GM23338 (cell line): ENCODE measurements at regions not wholly inside any gene's neighbourhood (a gene's known extent, or its start where the extent isn't known, plus 50 kb on each side); places are given as distances from the start of the nearest gene placed in this dataset.

ENCODE experiments used
- ATAC-seq: fragments of 200-7000 bp; cut with Tn5 transposase; 3 replicates; pipeline ENCODE4 v1.9.1; 2020
- DNase-seq: peaks from one replicate; pipeline ENCODE4 v3.0.0-alpha.2; 2015; ENCODE audit warnings: low spot score
- H2AFZ ChIP-seq: fragments of 200-600 bp; sonication (generic); 2 replicates; pipeline ENCODE4 v1.8.0; 2016; ENCODE audit warnings: antibody characterized with exemption, mild to moderate bottlenecking, moderate library complexity
- H3F3A ChIP-seq: fragments of 200-600 bp; sonication (generic); replicated peaks from 2 replicates; pipeline ENCODE4 v1.8.0; 2017; ENCODE audit warnings: antibody characterized with exemption, mixed run types, low read depth
- H3K27ac ChIP-seq: fragments of 200-600 bp; sonication (generic); 2 replicates; pipeline ENCODE4 v1.6.1; 2016; ENCODE audit warnings: low read depth
- H3K27me3 ChIP-seq: fragments of 200-600 bp; sonication (generic); 2 replicates; pipeline ENCODE4 v1.8.0; 2016; ENCODE audit warnings: mild to moderate bottlenecking, mixed run types, moderate library complexity; ENCODE audit not compliant: insufficient read depth
- H3K36me3 ChIP-seq: fragments of 200-600 bp; sonication (generic); 2 replicates; pipeline ENCODE4 v1.8.0; 2016; ENCODE audit warnings: mild to moderate bottlenecking; ENCODE audit not compliant: insufficient read depth
- H3K4me1 ChIP-seq: fragments of 200-600 bp; sonication (generic); 2 replicates; pipeline ENCODE4 v1.8.0; 2016; ENCODE audit warnings: mild to moderate bottlenecking, moderate library complexity; ENCODE audit not compliant: insufficient read depth
- H3K4me2 ChIP-seq: fragments of 200-600 bp; sonication (generic); 2 replicates; pipeline ENCODE4 v1.7.1; 2017; ENCODE audit warnings: mixed run types
- H3K4me3 ChIP-seq: fragments of 200-600 bp; sonication (generic); 2 replicates; pipeline ENCODE4 v1.6.1; 2016; ENCODE audit warnings: mixed run types
- H3K79me2 ChIP-seq: fragments of 200-600 bp; sonication (generic); replicated peaks from 2 replicates; pipeline ENCODE4 v1.8.0; 2017; ENCODE audit warnings: mild to moderate bottlenecking; ENCODE audit not compliant: insufficient read depth
- H3K9me2 ChIP-seq: fragments of 200-600 bp; sonication (generic); 2 replicates; pipeline ENCODE4 v1.8.0; 2017; ENCODE audit not compliant: insufficient read depth
- H4K20me1 ChIP-seq: fragments of 200-600 bp; sonication (generic); replicated peaks from 2 replicates; pipeline ENCODE4 v1.8.0; 2017; ENCODE audit warnings: mild to moderate bottlenecking; ENCODE audit not compliant: insufficient read depth
- H3K27ac Mint-ChIP-seq: 2 replicates; pipeline ENCODE4 v1.8.0; 2020; ENCODE audit warnings: inconsistent platforms, mild to moderate bottlenecking, moderate library complexity, mixed read lengths
- H3K27me3 Mint-ChIP-seq: 3 replicates; pipeline ENCODE4 v1.8.0; 2022; ENCODE audit warnings: low read depth, mild to moderate bottlenecking, moderate library complexity, mixed read lengths, inconsistent platforms; ENCODE audit not compliant: insufficient read depth, poor library complexity
- H3K36me3 Mint-ChIP-seq: 3 replicates; pipeline ENCODE4 v1.8.0; 2021; ENCODE audit warnings: low read depth, mild to moderate bottlenecking, inconsistent platforms, moderate library complexity, mixed read lengths
- H3K4me1 Mint-ChIP-seq: 3 replicates; pipeline ENCODE4 v1.8.0; 2020; ENCODE audit warnings: mild to moderate bottlenecking, inconsistent platforms, mixed read lengths
- H3K4me3 Mint-ChIP-seq: 3 replicates; pipeline ENCODE4 v1.8.0; 2021; ENCODE audit warnings: moderate library complexity, mild to moderate bottlenecking, inconsistent platforms, mixed read lengths
- H3K9me3 Mint-ChIP-seq: 3 replicates; pipeline ENCODE4 v1.8.0; 2020; ENCODE audit warnings: moderate library complexity, mild to moderate bottlenecking, inconsistent platforms, mixed read lengths
- CREB1 ChIP-seq: fragments of 250-450 bp; sonication (Bioruptor Pico); IDR thresholded peaks from 2 replicates; pipeline ENCODE4 v1.5.0; 2020; ENCODE audit warnings: low read depth, mild to moderate bottlenecking, moderate library complexity
- CTCF ChIP-seq, 2 experiments: fragments of 200-600 bp in 1 of 2; sonication (generic) in 1 of 2; conservative IDR thresholded peaks; 2 replicates each; pipeline versions ENCODE4 v1.5.1 to v1.6.1; 2016 to 2017; ENCODE audit warnings: antibody characterized with exemption in 2 of 2, low read depth in 2 of 2, mild to moderate bottlenecking in 2 of 2, moderate library complexity in 1 of 2
- EZH2phosphoT487 ChIP-seq: fragments of 200-600 bp; sonication (generic); IDR thresholded peaks from one replicate; pipeline ENCODE4 v1.8.1; 2018; ENCODE audit warnings: antibody characterized with exemption; ENCODE audit not compliant: unreplicated experiment
- JUNB ChIP-seq: IDR thresholded peaks from one replicate; pipeline ENCODE4 v1.6.1; 2016; ENCODE audit warnings: antibody characterized with exemption; ENCODE audit not compliant: unreplicated experiment
- STAT1 ChIP-seq: IDR thresholded peaks from one replicate; pipeline ENCODE4 v1.6.1; 2016; ENCODE audit warnings: antibody characterized with exemption; ENCODE audit not compliant: unreplicated experiment
- ZNF331 ChIP-seq: fragments of 250-450 bp; sonication (Bioruptor Pico); IDR thresholded peaks from 2 replicates; pipeline ENCODE4 v1.5.0; 2020; ENCODE audit warnings: low read depth, mild to moderate bottlenecking, moderate library complexity
- TF ChIP-seq, protein P1 (sequence below): fragments of 250-450 bp; sonication (Bioruptor Pico); IDR thresholded peaks from 2 replicates; pipeline ENCODE4 v1.5.0; 2020; ENCODE audit warnings: mild to moderate bottlenecking, moderate library complexity
- TF ChIP-seq, protein P2 (sequence below): IDR thresholded peaks from 2 replicates; pipeline ENCODE4 v1.6.1; 2016; ENCODE audit warnings: antibody characterized with exemption

DNA sequence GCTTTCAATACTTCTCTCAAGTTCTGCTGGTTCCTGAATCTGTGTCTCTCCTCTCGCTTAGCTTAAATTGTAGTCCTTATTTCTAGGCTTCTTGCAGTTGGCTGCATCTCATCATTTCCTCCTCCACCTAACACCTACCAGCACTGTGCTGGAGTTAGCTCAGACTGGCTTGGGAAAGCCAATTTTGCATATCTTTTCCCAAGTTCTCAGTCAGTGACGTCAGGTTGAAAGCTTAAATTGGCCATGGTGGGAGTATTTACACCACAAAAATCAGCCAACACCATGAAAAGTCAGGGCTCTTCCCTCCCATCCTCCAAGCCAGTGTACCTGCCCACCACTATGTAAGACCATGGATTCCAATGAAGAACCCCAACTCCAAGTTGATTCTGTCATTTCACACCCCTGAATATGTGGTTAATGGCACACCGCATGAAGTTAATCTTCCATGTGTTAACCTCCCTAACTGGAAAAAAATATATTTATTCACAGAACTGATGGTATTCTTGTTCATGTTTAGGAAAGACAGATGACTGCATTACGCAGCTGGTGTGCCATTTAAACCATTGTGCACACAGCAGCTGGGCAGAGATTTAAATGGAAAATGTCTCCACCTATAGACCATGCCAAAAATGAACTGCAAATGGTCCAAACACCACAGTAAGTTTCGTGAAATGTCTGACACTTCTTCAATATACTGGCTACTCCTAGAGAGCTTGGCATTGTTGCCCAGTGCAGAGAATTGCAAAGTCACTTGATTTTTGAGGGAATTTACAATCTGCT, 274.1 kb upstream of the MAP3K7 start:
- peak overlapping the region; percentile 14; the same call in 1 of the 2 replicates for H2AFZ ChIP-seq
- TF ChIP-seq EZH2phosphoT487 (no peak), CREB1 (CRISPR knock-in tag) (no peak), STAT1 (no peak), ZNF331 (CRISPR knock-in tag) (no peak), JUNB (no peak), CTCF (conservative IDR thresholded peaks at IDR 0.05; ENCODE audit: low read depth in 2 of 2) (peak; percentile 10 to 55; a peak in 2 of 4 replicates)
- TF ChIP-seq, protein P1, sequence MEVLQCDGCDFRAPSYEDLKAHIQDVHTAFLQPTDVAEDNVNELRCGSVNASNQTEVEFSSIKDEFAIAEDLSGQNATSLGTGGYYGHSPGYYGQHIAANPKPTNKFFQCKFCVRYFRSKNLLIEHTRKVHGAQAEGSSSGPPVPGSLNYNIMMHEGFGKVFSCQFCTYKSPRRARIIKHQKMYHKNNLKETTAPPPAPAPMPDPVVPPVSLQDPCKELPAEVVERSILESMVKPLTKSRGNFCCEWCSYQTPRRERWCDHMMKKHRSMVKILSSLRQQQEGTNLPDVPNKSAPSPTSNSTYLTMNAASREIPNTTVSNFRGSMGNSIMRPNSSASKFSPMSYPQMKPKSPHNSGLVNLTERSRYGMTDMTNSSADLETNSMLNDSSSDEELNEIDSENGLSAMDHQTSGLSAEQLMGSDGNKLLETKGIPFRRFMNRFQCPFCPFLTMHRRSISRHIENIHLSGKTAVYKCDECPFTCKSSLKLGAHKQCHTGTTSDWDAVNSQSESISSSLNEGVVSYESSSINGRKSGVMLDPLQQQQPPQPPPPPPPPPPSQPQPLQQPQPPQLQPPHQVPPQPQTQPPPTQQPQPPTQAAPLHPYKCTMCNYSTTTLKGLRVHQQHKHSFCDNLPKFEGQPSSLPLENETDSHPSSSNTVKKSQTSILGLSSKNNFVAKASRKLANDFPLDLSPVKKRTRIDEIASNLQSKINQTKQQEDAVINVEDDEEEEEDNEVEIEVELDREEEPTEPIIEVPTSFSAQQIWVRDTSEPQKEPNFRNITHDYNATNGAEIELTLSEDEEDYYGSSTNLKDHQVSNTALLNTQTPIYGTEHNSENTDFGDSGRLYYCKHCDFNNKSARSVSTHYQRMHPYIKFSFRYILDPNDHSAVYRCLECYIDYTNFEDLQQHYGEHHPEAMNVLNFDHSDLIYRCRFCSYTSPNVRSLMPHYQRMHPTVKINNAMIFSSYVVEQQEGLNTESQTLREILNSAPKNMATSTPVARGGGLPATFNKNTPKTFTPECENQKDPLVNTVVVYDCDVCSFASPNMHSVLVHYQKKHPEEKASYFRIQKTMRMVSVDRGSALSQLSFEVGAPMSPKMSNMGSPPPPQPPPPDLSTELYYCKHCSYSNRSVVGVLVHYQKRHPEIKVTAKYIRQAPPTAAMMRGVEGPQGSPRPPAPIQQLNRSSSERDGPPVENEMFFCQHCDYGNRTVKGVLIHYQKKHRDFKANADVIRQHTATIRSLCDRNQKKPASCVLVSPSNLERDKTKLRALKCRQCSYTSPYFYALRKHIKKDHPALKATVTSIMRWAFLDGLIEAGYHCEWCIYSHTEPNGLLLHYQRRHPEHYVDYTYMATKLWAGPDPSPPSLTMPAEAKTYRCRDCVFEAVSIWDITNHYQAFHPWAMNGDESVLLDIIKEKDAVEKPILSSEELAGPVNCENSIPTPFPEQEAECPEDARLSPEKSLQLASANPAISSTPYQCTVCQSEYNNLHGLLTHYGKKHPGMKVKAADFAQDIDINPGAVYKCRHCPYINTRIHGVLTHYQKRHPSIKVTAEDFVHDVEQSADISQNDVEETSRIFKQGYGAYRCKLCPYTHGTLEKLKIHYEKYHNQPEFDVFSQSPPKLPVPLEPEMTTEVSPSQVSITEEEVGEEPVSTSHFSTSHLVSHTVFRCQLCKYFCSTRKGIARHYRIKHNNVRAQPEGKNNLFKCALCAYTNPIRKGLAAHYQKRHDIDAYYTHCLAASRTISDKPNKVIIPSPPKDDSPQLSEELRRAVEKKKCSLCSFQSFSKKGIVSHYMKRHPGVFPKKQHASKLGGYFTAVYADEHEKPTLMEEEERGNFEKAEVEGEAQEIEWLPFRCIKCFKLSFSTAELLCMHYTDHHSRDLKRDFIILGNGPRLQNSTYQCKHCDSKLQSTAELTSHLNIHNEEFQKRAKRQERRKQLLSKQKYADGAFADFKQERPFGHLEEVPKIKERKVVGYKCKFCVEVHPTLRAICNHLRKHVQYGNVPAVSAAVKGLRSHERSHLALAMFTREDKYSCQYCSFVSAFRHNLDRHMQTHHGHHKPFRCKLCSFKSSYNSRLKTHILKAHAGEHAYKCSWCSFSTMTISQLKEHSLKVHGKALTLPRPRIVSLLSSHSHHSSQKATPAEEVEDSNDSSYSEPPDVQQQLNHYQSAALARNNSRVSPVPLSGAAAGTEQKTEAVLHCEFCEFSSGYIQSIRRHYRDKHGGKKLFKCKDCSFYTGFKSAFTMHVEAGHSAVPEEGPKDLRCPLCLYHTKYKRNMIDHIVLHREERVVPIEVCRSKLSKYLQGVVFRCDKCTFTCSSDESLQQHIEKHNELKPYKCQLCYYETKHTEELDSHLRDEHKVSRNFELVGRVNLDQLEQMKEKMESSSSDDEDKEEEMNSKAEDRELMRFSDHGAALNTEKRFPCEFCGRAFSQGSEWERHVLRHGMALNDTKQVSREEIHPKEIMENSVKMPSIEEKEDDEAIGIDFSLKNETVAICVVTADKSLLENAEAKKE (CRISPR knock-in tag): no peak
- TF ChIP-seq, protein P2, sequence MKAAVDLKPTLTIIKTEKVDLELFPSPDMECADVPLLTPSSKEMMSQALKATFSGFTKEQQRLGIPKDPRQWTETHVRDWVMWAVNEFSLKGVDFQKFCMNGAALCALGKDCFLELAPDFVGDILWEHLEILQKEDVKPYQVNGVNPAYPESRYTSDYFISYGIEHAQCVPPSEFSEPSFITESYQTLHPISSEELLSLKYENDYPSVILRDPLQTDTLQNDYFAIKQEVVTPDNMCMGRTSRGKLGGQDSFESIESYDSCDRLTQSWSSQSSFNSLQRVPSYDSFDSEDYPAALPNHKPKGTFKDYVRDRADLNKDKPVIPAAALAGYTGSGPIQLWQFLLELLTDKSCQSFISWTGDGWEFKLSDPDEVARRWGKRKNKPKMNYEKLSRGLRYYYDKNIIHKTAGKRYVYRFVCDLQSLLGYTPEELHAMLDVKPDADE: no peak
- ATAC-seq: no peak

More for the DNA sequence above, 274.1 kb upstream of the MAP3K7 start:
- H3K4me2 ChIP-seq: no peak overlapping the region
- no peak overlapping the region for H3K27ac ChIP-seq
- Mint-ChIP-seq H3K4me1 (no peaks in the 10 kb centered on the region), H3K36me3 (no peaks in the 10 kb centered on the region), H3K4me3 (no peak overlapping the region), H3K9me3 (no peaks in the 10 kb centered on the region), H3K27ac (no peak overlapping the region), H3K27me3 (no peaks in the 10 kb centered on the region)
- H4K20me1 ChIP-seq: no peaks in the 10 kb centered on the region
- no peaks in the 10 kb centered on the region for H3K27me3 ChIP-seq
- no peak overlapping the region for H3K4me3 ChIP-seq
- 0 out of 2 replicates have a peak, but pooled peaks cover 6% of the 10 kb centered on the region for H3K9me2 ChIP-seq
- H3K36me3 ChIP-seq: no peaks in the 10 kb centered on the region
- no peaks in the 10 kb centered on the region for H3K4me1 ChIP-seq
- no peaks in the 10 kb centered on the region for H3F3A ChIP-seq
- no peak for DNase-seq
- H3K79me2 ChIP-seq: no peaks in the 10 kb centered on the region
